Activated CD8-positive, alpha-beta T cell treated with anti-CD3 and anti-CD28 coated beads for 36 hours (primary cell): ENCODE measurements at regions not wholly inside any gene's neighbourhood (a gene's known extent, or its start where the extent isn't known, plus 50 kb on each side); places are given as distances from the start of the nearest gene placed in this dataset.

Experiments
- ATAC-seq: fragments of 200-7000 bp; cut with Tn5 transposase; one replicate; pipeline ENCODE4 v1.10.0; 2021; ENCODE audit warnings: mild to moderate bottlenecking, moderate library complexity
- CTCF ChIA-PET: fragments of 350-600 bp; sonication (Branson Sonifier 250); formaldehyde crosslinking; loops from one replicate; lab custom pipeline; 2021; ENCODE audit warnings: antibody characterized with exemption; lab: Charles Lee
- POLR2A ChIA-PET: fragments of 350-600 bp; sonication (Branson Sonifier 250); formaldehyde crosslinking; loops from one replicate; lab custom pipeline; 2021; ENCODE audit warnings: antibody characterized with exemption; lab: Charles Lee
- DNase-seq: peaks from one replicate; pipeline ENCODE4 v3.0.0-alpha.2; 2020
- H3K27ac Mint-ChIP-seq: one replicate; pipeline ENCODE4 v1.8.0; 2021; ENCODE audit warnings: mild to moderate bottlenecking, mixed read lengths
- H3K27me3 Mint-ChIP-seq: one replicate; pipeline ENCODE4 v1.8.0; 2021; ENCODE audit warnings: mixed read lengths
- H3K36me3 Mint-ChIP-seq: one replicate; pipeline ENCODE4 v1.8.0; 2021; ENCODE audit warnings: low read depth, mixed read lengths
- H3K4me1 Mint-ChIP-seq: one replicate; pipeline ENCODE4 v1.8.0; 2021; ENCODE audit warnings: low read depth, mixed read lengths
- H3K4me3 Mint-ChIP-seq: one replicate; pipeline ENCODE4 v1.8.0; 2021; ENCODE audit warnings: mild to moderate bottlenecking, moderate library complexity, mixed read lengths
- H3K9me3 Mint-ChIP-seq: one replicate; pipeline ENCODE4 v1.8.0; 2021; ENCODE audit warnings: mixed read lengths
- CTCF ChIP-seq: fragments of 200-600 bp; IDR thresholded peaks from one replicate; pipeline ENCODE4 v1.8.0; 2022; ENCODE audit warnings: antibody characterized with exemption, mild to moderate bottlenecking
- intact Hi-C: fragments of 100-400 bp; cut with micrococcal nuclease; formaldehyde crosslinking; loops from one replicate; pipeline ENCODE4 v1.10.0; 2022

- Mint-ChIP-seq H3K27me3 (no peaks in the 10 kb centered on the region), H3K4me1 (peaks cover 2% of the 10 kb centered on the region), H3K4me3 (no peak overlapping the region), H3K9me3 (no peaks in the 10 kb centered on the region), H3K27ac (no peak overlapping the region), H3K36me3 (no peaks in the 10 kb centered on the region)
- ATAC-seq (no peak), DNase-seq (no peak)
- TF ChIP-seq CTCF = no peak
- CTCF ChIA-PET = no interaction called here
- POLR2A ChIA-PET = no interaction called here
- intact Hi-C loops = no loop called here
Measured at GRCh38 chr14:104371917-104372316, 207.6 kb upstream of the C14orf180 start.

GRCh38 chr14:104372390-104373054, 207.0 kb upstream of the C14orf180 start:
- H3K4me1 Mint-ChIP-seq = peaks cover 2% of the 10 kb centered on the region
- no peak overlapping the region for H3K27ac Mint-ChIP-seq
- POLR2A ChIA-PET = no interaction called here
- no peak overlapping the region for H3K4me3 Mint-ChIP-seq
- intact Hi-C loops = no loop called here
- no peak for TF ChIP-seq CTCF
- H3K36me3 Mint-ChIP-seq = no peaks in the 10 kb centered on the region
- ATAC-seq = no peak
- CTCF ChIA-PET = no interaction called here
- H3K27me3 Mint-ChIP-seq = no peaks in the 10 kb centered on the region
- H3K9me3 Mint-ChIP-seq = no peaks in the 10 kb centered on the region
- no peak for DNase-seq

GRCh38 chr14:104373055-104373854, 206.3 kb upstream of the C14orf180 start:
- CTCF ChIA-PET = no interaction called here
- Mint-ChIP-seq H3K4me3 (no peak overlapping the region), H3K36me3 (no peaks in the 10 kb centered on the region), H3K4me1 (peaks cover 2% of the 10 kb centered on the region), H3K9me3 (no peaks in the 10 kb centered on the region), H3K27ac (no peak overlapping the region), H3K27me3 (no peaks in the 10 kb centered on the region)
- POLR2A ChIA-PET = no interaction called here
- no peak for ATAC-seq
- no peak for DNase-seq
- no peak for TF ChIP-seq CTCF
- intact Hi-C loops = no loop called here

- intact Hi-C loops = no loop called here
- CTCF ChIA-PET = no interaction called here
- no peak overlapping the region for H3K27ac Mint-ChIP-seq
- H3K36me3 Mint-ChIP-seq = no peaks in the 10 kb centered on the region
- H3K27me3 Mint-ChIP-seq = no peaks in the 10 kb centered on the region
- H3K4me3 Mint-ChIP-seq = no peak overlapping the region
- no peak for TF ChIP-seq CTCF
- peaks cover 2% of the 10 kb centered on the region for H3K4me1 Mint-ChIP-seq
- POLR2A ChIA-PET = interaction anchor here (0.6 kb wide), 1 partner anchor 20 kb away, joined by 3 read pairs; no protein-coding TSS in a partner anchor
- H3K9me3 Mint-ChIP-seq = peaks cover 2% of the 10 kb centered on the region
- no peak for DNase-seq
- ATAC-seq = no peak
Measured at GRCh38 chr14:104373855-104374717, 205.5 kb upstream of the C14orf180 start.
